H1 (cell line): ENCODE measurements at regions not wholly inside any gene's neighbourhood (a gene's known extent, or its start where the extent isn't known, plus 50 kb on each side); places are given as distances from the start of the nearest gene placed in this dataset.

ENCODE experiments used
- CTCF ChIA-PET: fragments of 300-600 bp; sonication (Branson Sonifier 250); formaldehyde crosslinking; loops from one replicate; lab custom pipeline; 2021; ENCODE audit not compliant: partially characterized antibody; lab: Charles Lee
- POLR2A ChIA-PET: fragments of 300-600 bp; sonication (Branson Sonifier 250); formaldehyde crosslinking; loops from one replicate; lab custom pipeline; 2021; ENCODE audit warnings: inconsistent platforms; ENCODE audit not compliant: partially characterized antibody; lab: Charles Lee
- DNase-seq, 2 experiments: peaks; one replicate each; pipeline versions ENCODE4 v3.0.0 to v3.0.0-alpha.2; 2010 to 2022; ENCODE audit warnings: low spot score in 2 of 2, low read depth in 1 of 2, mixed read lengths in 1 of 2
- FAIRE-seq: peaks from 2 replicates; lab custom pipeline; 2011; peaks lifted over from hg19 to GRCh38; lab: Jason Lieb, UNC
- H2AFZ ChIP-seq: 2 replicates; pipeline ENCODE4 v1.8.1; 2012; ENCODE audit warnings: low read length, inconsistent platforms
- H2AK5ac ChIP-seq: 2 replicates; pipeline ENCODE4 v1.6.1; 2013; ENCODE audit warnings: low read depth, low read length
- H2BK120ac ChIP-seq: replicated peaks from 2 replicates; pipeline ENCODE3; 2013; ENCODE audit warnings: low read depth, low read length, inconsistent platforms
- H2BK12ac ChIP-seq: 2 replicates; pipeline ENCODE4 v1.6.1; 2013; ENCODE audit warnings: low read depth, low read length
- H2BK15ac ChIP-seq: 2 replicates; pipeline ENCODE4 v1.6.1; 2013; ENCODE audit warnings: low read length
- H2BK20ac ChIP-seq: 2 replicates; pipeline ENCODE4 v1.6.1; 2013; ENCODE audit warnings: low read length
- H2BK5ac ChIP-seq: 2 replicates; pipeline ENCODE4 v1.6.1; 2013; ENCODE audit warnings: low read depth, low read length
- H3K14ac ChIP-seq: 2 replicates; pipeline ENCODE4 v1.6.1; 2013; ENCODE audit warnings: inconsistent platforms; ENCODE audit not compliant: insufficient read length
- H3K18ac ChIP-seq: 2 replicates; pipeline ENCODE4 v1.6.1; 2013; ENCODE audit warnings: low read length; ENCODE audit errors: extremely low read depth
- H3K23ac ChIP-seq: 2 replicates; pipeline ENCODE4 v1.6.1; 2013; ENCODE audit warnings: inconsistent platforms; ENCODE audit not compliant: insufficient read length
- H3K23me2 ChIP-seq: 2 replicates; pipeline ENCODE4 v1.6.1; 2013; ENCODE audit warnings: low read depth, low read length
- H3K27ac ChIP-seq: 2 replicates; pipeline ENCODE4 v1.6.1; 2011; ENCODE audit warnings: low read depth, low read length, inconsistent platforms
- H3K27me3 ChIP-seq, 4 experiments: replicated peaks in 1 of 4; 1 replicate in 1 of 4; 2 replicates in 3 of 4; pipeline versions ENCODE4 v1.6.1 to v1.8.1; 2011 to 2013; ENCODE audit warnings: low read length in 3 of 4, mild to moderate bottlenecking in 3 of 4, inconsistent platforms in 2 of 4, mixed read lengths in 2 of 4, moderate library complexity in 1 of 4; ENCODE audit not compliant: control insufficient read depth in 3 of 4, insufficient read depth in 3 of 4; ENCODE audit errors: extremely low read depth in 1 of 4
- H3K36me3 ChIP-seq, 4 experiments: 2 replicates each; pipeline versions ENCODE4 v1.6.1 to v1.8.1; 2011 to 2013; ENCODE audit warnings: mild to moderate bottlenecking in 4 of 4, low read length in 3 of 4, moderate library complexity in 2 of 4, control low read depth in 1 of 4, inconsistent platforms in 1 of 4; ENCODE audit not compliant: insufficient read depth in 4 of 4, control insufficient read depth in 2 of 4
- H3K4ac ChIP-seq: replicated peaks from 2 replicates; pipeline ENCODE3; 2013; ENCODE audit warnings: low read length, low read depth, mixed read lengths, inconsistent platforms; ENCODE audit not compliant: insufficient read length
- H3K4me1 ChIP-seq, 4 experiments: replicated peaks in 1 of 4; 1 replicate in 1 of 4; 2 replicates in 3 of 4; pipeline versions ENCODE4 v1.6.1 to v1.8.1; 2011 to 2013; ENCODE audit warnings: low read length in 3 of 4, inconsistent platforms in 2 of 4, mixed read lengths in 1 of 4; ENCODE audit not compliant: insufficient read depth in 4 of 4, control insufficient read depth in 3 of 4
- H3K4me2 ChIP-seq, 2 experiments: 2 replicates each; pipeline versions ENCODE4 v1.6.1 to v1.8.1; 2011 to 2013; ENCODE audit warnings: low read depth in 2 of 2, low read length in 2 of 2, control low read depth in 1 of 2, inconsistent platforms in 1 of 2, mild to moderate bottlenecking in 1 of 2; ENCODE audit not compliant: insufficient read depth in 1 of 2
- H3K4me3 ChIP-seq, 4 experiments: fragments of 200-600, 300-600 bp in 1 of 4; sonication (generic), shearing (Covaris generic), sonication (Bioruptor Twin) in 1 of 4; 2 replicates each; pipeline versions ENCODE4 v1.5.1 to v1.8.1; 2011 to 2016; ENCODE audit warnings: low read length in 4 of 4, low read depth in 3 of 4, control low read depth in 2 of 4, inconsistent platforms in 2 of 4, mild to moderate bottlenecking in 2 of 4, mixed read lengths in 1 of 4, moderate library complexity in 1 of 4; ENCODE audit not compliant: insufficient read depth in 2 of 4; ENCODE audit errors: extremely low read depth in 1 of 4
- H3K56ac ChIP-seq: replicated peaks from 2 replicates; pipeline ENCODE3; 2013; ENCODE audit warnings: low read depth, mild to moderate bottlenecking, mixed read lengths, low read length, inconsistent platforms; ENCODE audit not compliant: insufficient read length
- H3K79me1 ChIP-seq: 2 replicates; pipeline ENCODE4 v1.6.1; 2013; ENCODE audit warnings: low read depth, low read length, control low read depth
- H3K79me2 ChIP-seq, 2 experiments: 2 replicates each; pipeline versions ENCODE4 v1.6.1 to v1.8.1; 2012 to 2013; ENCODE audit warnings: low read length in 2 of 2, mild to moderate bottlenecking in 2 of 2, inconsistent platforms in 1 of 2; ENCODE audit not compliant: insufficient read depth in 2 of 2, control insufficient read depth in 1 of 2
- H3K9ac ChIP-seq, 4 experiments: replicated peaks in 1 of 4; 1 replicate in 1 of 4; 2 replicates in 3 of 4; pipeline versions ENCODE4 v1.6.1 to v1.8.1; 2011 to 2013; ENCODE audit warnings: low read depth in 3 of 4, low read length in 3 of 4, control low read depth in 2 of 4, mild to moderate bottlenecking in 2 of 4, moderate library complexity in 2 of 4, inconsistent platforms in 1 of 4; ENCODE audit errors: extremely low read depth in 1 of 4
- H3K9me3 ChIP-seq, 2 experiments: 2 replicates each; pipeline versions ENCODE4 v1.6.1 to v1.8.1; 2012 to 2013; ENCODE audit warnings: mild to moderate bottlenecking in 2 of 2, moderate library complexity in 2 of 2, control low read depth in 1 of 2, inconsistent platforms in 1 of 2, low read depth in 1 of 2, low read length in 1 of 2, mixed read lengths in 1 of 2; ENCODE audit not compliant: insufficient read depth in 2 of 2
- H4K20me1 ChIP-seq, 2 experiments: replicated peaks in 1 of 2; 2 replicates each; pipeline versions ENCODE3 to v1.8.1; 2011 to 2013; ENCODE audit warnings: inconsistent platforms in 2 of 2, low read length in 2 of 2, mild to moderate bottlenecking in 1 of 2; ENCODE audit not compliant: insufficient read depth in 2 of 2, control insufficient read depth in 1 of 2
- H4K5ac ChIP-seq: 2 replicates; pipeline ENCODE4 v1.6.1; 2013; ENCODE audit warnings: low read length, low read depth, mixed read lengths, inconsistent platforms; ENCODE audit not compliant: insufficient read length
- H4K8ac ChIP-seq: 2 replicates; pipeline ENCODE4 v1.8.0; 2013; ENCODE audit warnings: mild to moderate bottlenecking, moderate library complexity, low read length, inconsistent platforms; ENCODE audit not compliant: insufficient read depth; ENCODE audit errors: extremely low read depth
- H4K91ac ChIP-seq: replicated peaks from 2 replicates; pipeline ENCODE3; 2013; ENCODE audit warnings: low read length, mixed read lengths, inconsistent platforms; ENCODE audit not compliant: insufficient read length
- WGBS, 2 experiments: shearing (Covaris generic) in 1 of 2; methylation state at CpG; one replicate each; pipeline versions ENCODE4 v1.1.6 to v1.1.7; 2013 to 2015; ENCODE audit warnings: low lambda C conversion rate in 2 of 2, mixed read lengths in 2 of 2, inconsistent platforms in 1 of 2, low coverage in 1 of 2, missing lambda C conversion rate in 1 of 2; ENCODE audit not compliant: insufficient replicate concordance in 2 of 2, insufficient coverage in 1 of 2, insufficient read length in 1 of 2; ENCODE audit errors: extremely low coverage in 1 of 2, missing lambda C conversion rate in 1 of 2; 5-methylcytosine and 5-hydroxymethylcytosine counted together

GRCh38 chr1:29784276-29785136, 548.2 kb downstream of the PTPRU start:
- Histone ChIP-seq H3K56ac (no peak overlapping the region), H3K79me2 (no peaks in the 10 kb centered on the region), H3K4me2 (no peak overlapping the region), H2BK5ac (no peak overlapping the region), H2BK15ac (no peak overlapping the region), H3K27me3 (no peaks in the 10 kb centered on the region), H3K36me3 (no peaks in the 10 kb centered on the region), H4K20me1 (no peaks in the 10 kb centered on the region), H3K4me3 (no peak overlapping the region), H3K9ac (no peak overlapping the region), H3K23ac (no peak overlapping the region), H3K23me2 (no peaks in the 10 kb centered on the region), H4K91ac (no peak overlapping the region), H3K4ac (no peak overlapping the region), H2AK5ac (no peak overlapping the region), H3K18ac (no peak overlapping the region), H3K27ac (no peak overlapping the region), H4K8ac (no peak overlapping the region), H2BK20ac (no peak overlapping the region), H3K4me1 (no peaks in the 10 kb centered on the region), H2BK12ac (no peak overlapping the region), H4K5ac (no peak overlapping the region), H2AFZ (no peak overlapping the region), H2BK120ac (no peak overlapping the region), H3K14ac (no peak overlapping the region), H3K79me1 (no peaks in the 10 kb centered on the region), H3K9me3 (no peaks in the 10 kb centered on the region)
- no peak for DNase-seq
- ChIA-PET CTCF (interaction anchor here (1.1 to 4.0 kb wide), 4 partner anchors 9 to 81 kb away, joined by 3 to 13 read pairs (median 5); no protein-coding TSS in a partner anchor), POLR2A (no interaction called here)
- 85% methylated on average over 10 of the region's 10 CpGs; no CpG with 5 or more reads in 1 of the 2 experiments for WGBS, 2 experiments
- no peak for FAIRE-seq
